GM19035 (cell line): ENCODE measurements at regions not wholly inside any gene's neighbourhood (a gene's known extent, or its start where the extent isn't known, plus 50 kb on each side); places are given as distances from the start of the nearest gene placed in this dataset.

Experiments
- ATAC-seq: cut with Tn5 transposase; IDR thresholded peaks from one replicate; pipeline ENCODE4 v1.9.1; 2021; ENCODE audit not compliant: unreplicated experiment

DNA sequence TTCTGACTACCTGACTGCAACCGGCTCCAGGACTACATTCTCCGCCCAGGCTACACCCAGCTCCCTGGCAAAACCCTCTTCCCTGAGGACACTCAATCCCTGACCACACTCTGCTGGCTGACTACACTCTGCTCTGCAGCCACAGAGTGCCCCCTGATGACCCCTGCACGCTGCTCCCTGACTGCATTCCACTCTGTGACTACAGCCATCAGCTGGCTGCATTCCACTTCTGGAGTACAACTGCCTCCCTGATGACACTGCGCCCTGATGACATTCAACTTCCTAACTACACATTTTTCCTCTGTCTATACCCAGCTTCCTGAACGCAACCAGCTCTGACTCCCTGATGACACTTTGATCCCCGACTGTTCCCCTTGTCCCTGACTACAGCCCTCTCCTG lies 71.3 kb upstream of the NRXN1 start:
- no peak for ATAC-seq

DNA sequence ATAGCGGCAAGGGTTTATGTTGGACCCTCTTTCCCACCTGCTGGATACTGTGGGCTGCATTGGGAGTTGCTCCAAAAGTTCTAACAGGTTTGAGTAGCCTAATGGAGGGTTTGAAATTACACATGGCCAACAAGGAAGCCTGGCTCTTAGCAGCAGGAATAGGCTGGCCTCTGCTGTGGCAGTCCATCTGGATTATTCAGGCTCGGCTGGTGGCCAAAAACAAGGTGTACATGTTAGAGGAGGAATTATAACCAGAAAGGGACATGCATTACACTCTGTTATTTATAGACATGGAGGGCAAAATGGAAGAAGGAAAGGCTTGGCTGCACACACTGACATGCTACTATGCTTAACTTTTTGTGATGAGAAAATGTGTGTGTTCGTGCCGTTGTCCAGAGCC lies 61.1 kb upstream of the NRXN1 start:
- ATAC-seq: no peak

DNA sequence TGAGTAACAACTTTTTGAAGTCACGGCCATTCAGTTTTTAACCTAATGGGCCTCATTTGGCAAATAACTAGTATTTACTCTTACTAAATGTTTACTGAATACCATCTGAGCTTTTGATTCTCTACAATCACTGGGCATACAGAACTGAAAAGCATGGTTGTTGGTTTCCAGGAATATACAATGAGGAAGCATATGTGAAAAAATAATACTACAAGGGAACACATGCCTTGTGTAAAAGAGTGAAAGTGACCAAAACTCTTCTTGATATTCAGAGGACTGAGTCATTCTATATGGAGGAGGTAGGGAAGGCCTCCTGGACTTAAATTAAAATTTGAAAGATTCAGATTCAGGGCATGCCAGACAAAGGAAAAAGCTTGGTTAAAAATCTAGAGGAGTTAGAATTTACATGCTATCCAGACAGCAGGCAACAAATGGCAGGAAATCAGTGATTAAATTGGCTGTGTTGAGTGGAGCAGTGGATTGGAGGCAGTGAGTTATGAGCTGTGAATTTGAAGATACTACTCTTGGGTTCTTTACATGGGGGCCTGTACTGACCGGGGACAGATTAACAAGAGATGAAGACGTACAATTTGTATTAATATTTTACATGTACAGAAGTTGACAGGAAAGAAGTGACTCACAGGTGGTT lies 53.6 kb upstream of the NRXN1 start:
- no peak for ATAC-seq

DNA sequence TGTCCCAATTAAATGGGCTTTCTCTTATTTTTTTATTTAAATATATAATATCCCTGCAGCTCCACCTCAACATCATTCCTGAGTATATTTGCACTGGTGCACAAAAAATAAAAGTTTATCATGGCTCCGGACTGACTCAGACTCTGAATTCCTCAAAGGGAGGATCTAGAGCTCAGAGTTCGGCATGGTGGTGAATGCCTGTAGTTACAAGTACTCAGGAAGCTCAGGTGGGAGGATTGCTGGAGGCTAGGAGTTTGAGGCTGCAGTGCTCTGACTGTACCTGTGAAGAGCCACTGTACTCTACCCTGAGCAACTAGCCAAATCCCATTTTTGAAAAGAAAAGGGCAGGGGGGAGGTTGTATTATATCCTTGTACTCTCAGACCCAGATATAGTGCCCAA lies 52.8 kb upstream of the NRXN1 start:
- ATAC-seq: no peak
